ENCODE measurements at regions not wholly inside any gene's neighbourhood (a gene's known extent, or its start where the extent isn't known, plus 50 kb on each side); places are given as distances from the start of the nearest gene placed in this dataset.

DNA sequence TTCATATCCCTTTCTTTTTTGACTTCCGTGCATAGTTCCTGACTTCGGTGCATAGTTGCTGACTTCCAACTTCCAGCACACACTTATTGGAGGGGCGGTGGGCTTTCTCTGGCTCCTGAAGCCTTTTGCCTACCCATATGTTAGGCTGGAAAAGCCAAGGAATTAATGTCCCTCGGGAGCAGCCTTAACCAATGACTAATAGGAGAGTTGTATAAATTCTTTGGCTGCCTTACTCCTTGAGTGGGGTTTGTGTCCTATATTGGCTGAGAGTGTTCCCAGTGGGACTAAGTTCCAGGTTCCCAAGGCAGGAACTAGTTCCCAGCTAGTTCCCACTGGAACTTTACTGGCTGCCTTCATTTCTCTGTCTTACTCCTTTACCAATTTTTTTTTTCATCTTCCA is 105.7 kb downstream of the ZNF326 start:
- TF ChIP-seq, protein P1, sequence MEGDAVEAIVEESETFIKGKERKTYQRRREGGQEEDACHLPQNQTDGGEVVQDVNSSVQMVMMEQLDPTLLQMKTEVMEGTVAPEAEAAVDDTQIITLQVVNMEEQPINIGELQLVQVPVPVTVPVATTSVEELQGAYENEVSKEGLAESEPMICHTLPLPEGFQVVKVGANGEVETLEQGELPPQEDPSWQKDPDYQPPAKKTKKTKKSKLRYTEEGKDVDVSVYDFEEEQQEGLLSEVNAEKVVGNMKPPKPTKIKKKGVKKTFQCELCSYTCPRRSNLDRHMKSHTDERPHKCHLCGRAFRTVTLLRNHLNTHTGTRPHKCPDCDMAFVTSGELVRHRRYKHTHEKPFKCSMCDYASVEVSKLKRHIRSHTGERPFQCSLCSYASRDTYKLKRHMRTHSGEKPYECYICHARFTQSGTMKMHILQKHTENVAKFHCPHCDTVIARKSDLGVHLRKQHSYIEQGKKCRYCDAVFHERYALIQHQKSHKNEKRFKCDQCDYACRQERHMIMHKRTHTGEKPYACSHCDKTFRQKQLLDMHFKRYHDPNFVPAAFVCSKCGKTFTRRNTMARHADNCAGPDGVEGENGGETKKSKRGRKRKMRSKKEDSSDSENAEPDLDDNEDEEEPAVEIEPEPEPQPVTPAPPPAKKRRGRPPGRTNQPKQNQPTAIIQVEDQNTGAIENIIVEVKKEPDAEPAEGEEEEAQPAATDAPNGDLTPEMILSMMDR (conservative IDR thresholded peaks at IDR 0.05): no peak
- no peak overlapping the region for H3K27ac ChIP-seq

DNA sequence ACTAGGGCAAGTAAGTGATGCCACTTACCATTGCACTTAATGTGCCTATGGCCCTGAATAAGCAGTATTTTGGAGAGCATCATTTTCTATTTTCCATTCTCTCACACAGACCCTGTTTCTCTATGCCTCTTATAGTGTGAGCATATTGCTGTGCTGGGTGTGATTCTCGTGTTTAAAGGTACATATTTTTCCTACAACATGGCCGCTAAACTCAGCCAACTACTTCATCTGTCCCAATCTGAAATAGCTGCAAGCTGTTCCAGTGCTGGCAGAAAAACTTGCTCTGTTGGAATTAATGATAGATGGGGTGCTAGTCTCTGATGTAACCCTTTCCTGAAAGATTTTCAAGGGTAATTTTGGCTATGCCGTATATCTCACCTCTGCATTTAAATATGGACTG is 97.5 kb downstream of the ZNF326 start:
- no peak overlapping the region for H3K27ac ChIP-seq
- TF ChIP-seq, protein P1 (conservative IDR thresholded peaks at IDR 0.05): no peak

Data from VCaP (cell line).